ENCODE measurements at regions not wholly inside any gene's neighbourhood (a gene's known extent, or its start where the extent isn't known, plus 50 kb on each side); places are given as distances from the start of the nearest gene placed in this dataset.

DNA sequence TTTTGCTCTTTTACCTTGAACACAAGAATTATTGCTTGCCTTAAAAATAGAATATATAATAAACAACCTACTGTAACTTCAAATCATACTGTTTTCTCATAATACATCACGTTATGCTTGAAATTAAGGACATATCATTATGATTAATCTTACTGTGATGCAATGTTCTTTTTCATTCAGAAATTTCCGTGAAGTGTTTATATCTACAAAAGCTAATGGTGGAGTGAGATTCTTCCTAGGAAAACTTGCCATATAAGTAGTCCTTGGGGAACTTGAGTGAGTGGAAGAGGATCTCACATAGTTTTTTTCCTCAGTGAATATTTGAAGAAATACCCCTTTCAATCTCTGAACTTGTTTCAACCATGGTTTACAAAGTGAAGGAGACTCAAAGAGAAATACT, 498.7 kb upstream of the CBLB start:
- H3K4me3 ChIP-seq (ENCODE audit: low read depth, low read length) = no peak overlapping the region
- TF ChIP-seq, protein P1, sequence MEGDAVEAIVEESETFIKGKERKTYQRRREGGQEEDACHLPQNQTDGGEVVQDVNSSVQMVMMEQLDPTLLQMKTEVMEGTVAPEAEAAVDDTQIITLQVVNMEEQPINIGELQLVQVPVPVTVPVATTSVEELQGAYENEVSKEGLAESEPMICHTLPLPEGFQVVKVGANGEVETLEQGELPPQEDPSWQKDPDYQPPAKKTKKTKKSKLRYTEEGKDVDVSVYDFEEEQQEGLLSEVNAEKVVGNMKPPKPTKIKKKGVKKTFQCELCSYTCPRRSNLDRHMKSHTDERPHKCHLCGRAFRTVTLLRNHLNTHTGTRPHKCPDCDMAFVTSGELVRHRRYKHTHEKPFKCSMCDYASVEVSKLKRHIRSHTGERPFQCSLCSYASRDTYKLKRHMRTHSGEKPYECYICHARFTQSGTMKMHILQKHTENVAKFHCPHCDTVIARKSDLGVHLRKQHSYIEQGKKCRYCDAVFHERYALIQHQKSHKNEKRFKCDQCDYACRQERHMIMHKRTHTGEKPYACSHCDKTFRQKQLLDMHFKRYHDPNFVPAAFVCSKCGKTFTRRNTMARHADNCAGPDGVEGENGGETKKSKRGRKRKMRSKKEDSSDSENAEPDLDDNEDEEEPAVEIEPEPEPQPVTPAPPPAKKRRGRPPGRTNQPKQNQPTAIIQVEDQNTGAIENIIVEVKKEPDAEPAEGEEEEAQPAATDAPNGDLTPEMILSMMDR (IDR thresholded peaks at IDR 0.05; ENCODE audit: borderline replicate concordance, insufficient read depth, low read depth, low read length) = no peak

DNA sequence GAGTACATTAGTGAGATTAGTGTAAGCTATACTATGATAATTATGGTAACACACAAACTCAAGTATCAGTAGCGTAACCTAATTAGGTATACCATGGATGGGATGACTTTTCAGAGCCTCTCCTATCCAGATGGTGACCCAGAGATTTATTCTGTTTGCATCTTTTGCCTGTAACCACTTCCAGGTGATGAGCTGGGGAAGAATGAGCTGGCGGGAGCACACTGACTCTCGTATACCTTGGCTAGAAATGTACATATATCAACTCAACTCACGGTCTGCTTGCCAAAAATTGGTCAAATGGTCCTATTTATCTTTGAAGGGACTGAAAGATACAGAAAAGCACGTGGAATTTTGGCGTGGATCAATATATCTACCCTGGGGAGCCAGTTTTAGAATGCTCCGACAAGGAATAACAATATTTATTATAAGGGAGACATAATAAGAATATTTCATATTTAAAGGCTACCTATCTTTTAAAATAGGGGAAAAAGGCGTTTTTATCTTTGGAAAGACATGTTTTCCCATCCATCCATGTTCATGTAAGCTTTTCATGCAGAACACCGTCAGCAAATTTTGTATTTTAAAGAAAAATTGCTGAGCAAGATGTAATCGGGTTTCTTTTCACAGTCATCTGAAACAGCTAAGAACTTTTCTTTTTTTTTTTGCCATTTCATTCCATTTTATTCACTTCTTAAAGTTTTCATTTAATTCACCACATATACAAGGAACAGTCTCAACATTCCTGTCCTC, 502.6 kb upstream of the CBLB start:
- TF ChIP-seq, protein P1 (IDR thresholded peaks at IDR 0.05; ENCODE audit: borderline replicate concordance, insufficient read depth, low read depth, low read length) = no peak
- H3K4me3 ChIP-seq (ENCODE audit: low read depth, low read length) = no peak overlapping the region

DNA sequence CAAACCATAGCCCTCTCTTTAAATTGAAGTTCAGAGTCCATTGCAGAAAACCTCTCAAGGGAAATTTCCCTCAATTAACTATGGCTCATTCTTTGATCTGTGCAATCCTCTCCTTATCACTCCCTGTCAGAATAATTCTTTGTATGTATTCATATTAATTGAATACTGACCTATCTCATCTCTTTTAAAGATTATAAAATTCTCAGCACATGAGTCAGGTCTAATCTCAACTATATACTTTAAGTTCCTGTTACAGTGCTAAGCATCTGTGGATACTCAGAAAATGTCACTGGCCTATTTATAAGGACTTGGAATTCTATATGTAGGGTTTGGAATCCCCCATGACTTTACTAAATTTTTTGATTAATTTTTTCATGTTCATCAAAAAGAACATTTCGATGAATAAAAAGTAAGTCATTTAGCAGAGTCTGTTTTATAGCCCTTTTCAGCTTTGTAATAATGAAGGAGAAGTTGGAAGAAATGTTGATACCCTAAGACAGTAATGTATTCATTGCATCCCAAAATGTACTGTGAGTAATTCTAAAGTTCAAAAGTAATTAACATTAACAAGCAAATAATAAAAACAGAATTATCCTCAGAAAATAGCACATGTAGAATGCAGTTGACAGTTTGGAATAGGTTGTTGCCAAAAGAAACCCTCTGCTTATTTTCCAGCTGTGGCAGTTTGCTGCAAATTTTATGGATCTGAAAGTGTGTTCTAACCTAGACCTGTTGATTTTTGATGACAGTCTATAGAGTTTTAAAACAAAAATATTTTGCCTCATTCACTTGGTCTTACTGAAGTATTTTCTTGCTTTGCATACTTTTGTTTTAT, 503.4 kb upstream of the CBLB start:
- TF ChIP-seq, protein P1 (IDR thresholded peaks at IDR 0.05; ENCODE audit: borderline replicate concordance, insufficient read depth, low read depth, low read length) = no peak
- no peak overlapping the region for H3K4me3 ChIP-seq (ENCODE audit: low read depth, low read length)

DNA sequence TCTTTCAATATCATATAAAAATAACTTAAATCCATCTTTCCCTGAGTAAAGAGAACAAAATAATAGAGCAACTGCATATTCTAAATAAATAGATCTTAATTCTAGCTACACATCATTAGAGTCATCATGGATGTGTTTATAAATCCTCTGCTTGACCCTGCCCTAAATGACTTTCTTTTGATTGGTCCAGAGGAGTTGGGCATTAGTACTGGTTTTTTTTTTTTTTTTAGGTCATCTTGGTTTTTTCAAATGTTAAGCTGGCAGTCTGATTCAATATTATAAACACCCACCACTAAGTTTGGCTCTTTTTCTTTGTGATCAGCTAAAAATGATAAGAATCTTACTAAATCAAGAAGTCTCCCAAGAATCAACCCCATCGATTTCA, 504.0 kb upstream of the CBLB start:
- no peak overlapping the region for H3K4me3 ChIP-seq (ENCODE audit: low read depth, low read length)
- TF ChIP-seq, protein P1 (IDR thresholded peaks at IDR 0.05; ENCODE audit: borderline replicate concordance, insufficient read depth, low read depth, low read length) = no peak

DNA sequence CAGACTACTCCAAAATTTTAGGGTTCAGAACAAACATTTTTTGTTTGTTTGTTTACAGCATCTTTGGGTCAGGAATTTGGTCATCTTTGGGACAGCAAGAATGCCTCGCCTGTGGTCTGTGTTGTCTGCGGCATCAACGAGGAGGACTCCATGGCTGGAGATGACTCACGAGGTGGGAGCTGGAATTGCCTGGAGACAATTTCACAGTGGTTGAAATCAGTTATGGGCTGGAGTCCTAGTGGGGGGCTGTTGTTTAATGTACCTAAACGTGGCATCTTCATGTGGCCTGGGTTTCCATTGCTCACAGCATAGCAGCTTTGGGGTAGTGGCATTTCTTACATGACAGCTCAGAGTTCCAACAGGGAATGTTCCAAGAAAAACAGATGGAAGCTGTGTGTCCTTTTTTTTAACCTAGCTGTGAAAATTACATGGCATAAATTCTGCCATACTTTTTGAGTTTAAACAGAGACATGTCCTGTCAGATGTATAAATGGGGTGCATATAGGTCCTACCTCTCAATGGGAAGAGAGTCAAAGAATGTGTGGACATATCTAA, 507.3 kb upstream of the CBLB start:
- TF ChIP-seq, protein P1 (IDR thresholded peaks at IDR 0.05; ENCODE audit: borderline replicate concordance, insufficient read depth, low read depth, low read length) = no peak
- H3K4me3 ChIP-seq (ENCODE audit: low read depth, low read length) = no peak overlapping the region

GRCh38 chr3:106379251-106379750, 510.5 kb upstream of the CBLB start:
- H3K4me3 ChIP-seq (ENCODE audit: low read depth, low read length) = no peak overlapping the region
- TF ChIP-seq, protein P1 (IDR thresholded peaks at IDR 0.05; ENCODE audit: borderline replicate concordance, insufficient read depth, low read depth, low read length) = no peak
